ENCODE measurements at regions not wholly inside any gene's neighbourhood (a gene's known extent, or its start where the extent isn't known, plus 50 kb on each side); places are given as distances from the start of the nearest gene placed in this dataset.
A peak's percentile ranks its signal among the peaks of the same experiment; 100 is the strongest.
"Not testable (repeated sequence)": the region's sequence is repeated elsewhere in the genome, so short reads cannot be mapped to it uniquely, and the experiment has no call there.

GRCh38 chr18:67455890-67456501 lies 60.5 kb downstream of the DSEL start:
- intact Hi-C loops (cut with DNase I, micrococcal nuclease): no loop called here
- no peak for ATAC-seq
- DNase-seq: no peak

- intact Hi-C loops (cut with DNase I, micrococcal nuclease): no loop called here
- DNase-seq (no peak), ATAC-seq (no peak)
Observed at GRCh38 chr18:67453901-67454300, 62.6 kb downstream of the DSEL start.

GRCh38 chr18:67451960-67452359 lies 64.6 kb downstream of the DSEL start:
- DNase-seq (no peak), ATAC-seq (no peak)
- intact Hi-C loops (cut with DNase I, micrococcal nuclease): no loop called here

- ATAC-seq; DNase-seq; intact Hi-C loops (cut with DNase I, micrococcal nuclease): not testable (repeated sequence)
Observed at GRCh38 chr18:67451101-67451500, 65.4 kb downstream of the DSEL start.

GRCh38 chr18:67433971-67434370 lies 82.5 kb downstream of the DSEL start:
- intact Hi-C loops (cut with DNase I, micrococcal nuclease): no loop called here
- DNase-seq: no peak
- ATAC-seq: no peak

GRCh38 chr18:67432806-67433205 lies 83.7 kb downstream of the DSEL start:
- DNase-seq: no peak

GRCh38 chr18:67428805-67429204 lies 87.7 kb downstream of the DSEL start:
- ATAC-seq (no peak), DNase-seq (no peak)
- intact Hi-C loops (cut with DNase I, micrococcal nuclease): no loop called here

More at GRCh38 chr18:67432806-67433205, 83.7 kb downstream of the DSEL start:
- no peak for ATAC-seq
- intact Hi-C loops (cut with DNase I, micrococcal nuclease): no loop called here

GRCh38 chr18:67428158-67428557 lies 88.4 kb downstream of the DSEL start:
- ATAC-seq (no peak), DNase-seq (no peak)
- intact Hi-C loops (cut with DNase I, micrococcal nuclease): no loop called here

- intact Hi-C loops (cut with DNase I, micrococcal nuclease): no loop called here
- ATAC-seq (no peak), DNase-seq (no peak)
Observed at GRCh38 chr18:67426486-67426885, 90.0 kb downstream of the DSEL start.

- DNase-seq: no peak
- intact Hi-C loops (cut with DNase I, micrococcal nuclease): no loop called here
- no peak for ATAC-seq
Observed at GRCh38 chr18:67425672-67426071, 90.8 kb downstream of the DSEL start.

- intact Hi-C loops (cut with DNase I, micrococcal nuclease): no loop called here
- ATAC-seq: no peak
Observed at GRCh38 chr18:67421651-67422050, 94.9 kb downstream of the DSEL start.

GRCh38 chr18:67417864-67418523 lies 98.5 kb downstream of the DSEL start:
- DNase-seq (no peak), ATAC-seq (peak; percentile 48)
- intact Hi-C loops (cut with DNase I, micrococcal nuclease): no loop called here

More at GRCh38 chr18:67421651-67422050, 94.9 kb downstream of the DSEL start:
- DNase-seq: no peak

- intact Hi-C loops (cut with DNase I, micrococcal nuclease): no loop called here
- no peak for ATAC-seq
- DNase-seq: no peak
Observed at GRCh38 chr18:67411116-67411515, 105.4 kb downstream of the DSEL start.

GRCh38 chr18:67410075-67411070 lies 106.1 kb downstream of the DSEL start:
- ATAC-seq (no peak), DNase-seq (no peak)
- intact Hi-C loops (cut with DNase I, micrococcal nuclease): no loop called here

- intact Hi-C loops (cut with DNase I, micrococcal nuclease): no loop called here
- ATAC-seq (no peak), DNase-seq (no peak)
Observed at GRCh38 chr18:67408240-67408639, 108.3 kb downstream of the DSEL start.

- intact Hi-C loops (cut with DNase I, micrococcal nuclease): no loop called here
- DNase-seq (no peak), ATAC-seq (no peak)
Observed at GRCh38 chr18:67406714-67407113, 109.8 kb downstream of the DSEL start.

GRCh38 chr18:67402543-67402942 lies 114.0 kb downstream of the DSEL start:
- DNase-seq (no peak), ATAC-seq (no peak)
- intact Hi-C loops (cut with DNase I, micrococcal nuclease): no loop called here

- no peak for ATAC-seq
- intact Hi-C loops (cut with DNase I, micrococcal nuclease): no loop called here
- no peak for DNase-seq
Observed at GRCh38 chr18:67400502-67401117, 115.9 kb downstream of the DSEL start.

- intact Hi-C loops (cut with DNase I, micrococcal nuclease): no loop called here
- DNase-seq: no peak
- no peak for ATAC-seq
Observed at GRCh38 chr18:67386032-67386431, 130.5 kb downstream of the DSEL start.

Data from left colon (tissue), 2 donors.